22Rv1 (cell line): ENCODE measurements at regions not wholly inside any gene's neighbourhood (a gene's known extent, or its start where the extent isn't known, plus 50 kb on each side); places are given as distances from the start of the nearest gene placed in this dataset.

Source experiments
- ZFX ChIP-seq: fragments of 450-650 bp; IDR thresholded peaks from 2 replicates; pipeline ENCODE4 v1.6.1; 2017; ENCODE audit warnings: antibody characterized with exemption, borderline replicate concordance
- TF ChIP-seq, protein P1 (sequence below): fragments of 450-650 bp; IDR thresholded peaks from 2 replicates; pipeline ENCODE4 v1.5.1; 2017; ENCODE audit warnings: mild to moderate bottlenecking

DNA sequence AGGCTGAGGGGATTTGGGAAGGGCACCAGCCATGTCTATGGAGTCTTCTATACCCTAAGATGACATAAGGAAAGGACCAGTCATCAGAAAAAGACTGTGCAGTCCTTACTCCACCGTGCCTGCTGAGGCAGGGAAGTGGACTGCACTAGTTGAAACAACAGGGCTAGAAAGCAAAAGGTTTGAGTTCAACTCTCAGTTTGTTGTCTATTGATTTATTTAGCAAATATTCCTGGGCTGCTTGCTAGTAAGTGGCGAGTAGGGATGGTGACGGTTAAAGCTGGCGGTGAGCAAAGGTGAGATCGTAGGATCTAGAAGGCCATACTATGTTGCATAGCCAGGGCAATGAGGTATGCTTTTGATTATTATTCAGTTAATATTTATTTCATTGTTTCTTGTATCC lies 110.1 kb downstream of the SMIM20 start:
- TF ChIP-seq, protein P1, sequence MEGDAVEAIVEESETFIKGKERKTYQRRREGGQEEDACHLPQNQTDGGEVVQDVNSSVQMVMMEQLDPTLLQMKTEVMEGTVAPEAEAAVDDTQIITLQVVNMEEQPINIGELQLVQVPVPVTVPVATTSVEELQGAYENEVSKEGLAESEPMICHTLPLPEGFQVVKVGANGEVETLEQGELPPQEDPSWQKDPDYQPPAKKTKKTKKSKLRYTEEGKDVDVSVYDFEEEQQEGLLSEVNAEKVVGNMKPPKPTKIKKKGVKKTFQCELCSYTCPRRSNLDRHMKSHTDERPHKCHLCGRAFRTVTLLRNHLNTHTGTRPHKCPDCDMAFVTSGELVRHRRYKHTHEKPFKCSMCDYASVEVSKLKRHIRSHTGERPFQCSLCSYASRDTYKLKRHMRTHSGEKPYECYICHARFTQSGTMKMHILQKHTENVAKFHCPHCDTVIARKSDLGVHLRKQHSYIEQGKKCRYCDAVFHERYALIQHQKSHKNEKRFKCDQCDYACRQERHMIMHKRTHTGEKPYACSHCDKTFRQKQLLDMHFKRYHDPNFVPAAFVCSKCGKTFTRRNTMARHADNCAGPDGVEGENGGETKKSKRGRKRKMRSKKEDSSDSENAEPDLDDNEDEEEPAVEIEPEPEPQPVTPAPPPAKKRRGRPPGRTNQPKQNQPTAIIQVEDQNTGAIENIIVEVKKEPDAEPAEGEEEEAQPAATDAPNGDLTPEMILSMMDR: no peak
- no peak for TF ChIP-seq ZFX
